WTC11 (cell line): ENCODE measurements at regions not wholly inside any gene's neighbourhood (a gene's known extent, or its start where the extent isn't known, plus 50 kb on each side); places are given as distances from the start of the nearest gene placed in this dataset.

ENCODE experiments used
- ATAC-seq: fragments of 200-7000 bp; cut with Tn5 transposase; 2 replicates; pipeline ENCODE4 v1.10.0; 2021; ENCODE audit warnings: mild to moderate bottlenecking, moderate library complexity
- CTCF ChIA-PET: fragments of 300-600 bp; sonication (Branson Sonifier 250); formaldehyde crosslinking; loops from one replicate; lab custom pipeline; 2021; ENCODE audit warnings: antibody characterized with exemption; lab: Charles Lee
- POLR2A ChIA-PET: fragments of 350-600 bp; sonication (Branson Sonifier 250); formaldehyde crosslinking; loops from one replicate; lab custom pipeline; 2021; ENCODE audit warnings: antibody characterized with exemption; lab: Charles Lee
- DNase-seq: peaks from one replicate; pipeline ENCODE4 v3.0.0; 2021; ENCODE audit warnings: low spot score
- H3K27ac Mint-ChIP-seq: 2 replicates; pipeline ENCODE4 v1.8.0; 2021; ENCODE audit warnings: mixed read lengths
- H3K27me3 Mint-ChIP-seq: 2 replicates; pipeline ENCODE4 v1.8.0; 2021; ENCODE audit warnings: low read depth, mild to moderate bottlenecking, moderate library complexity, mixed read lengths
- H3K36me3 Mint-ChIP-seq: 2 replicates; pipeline ENCODE4 v1.8.0; 2021; ENCODE audit warnings: mixed read lengths
- H3K4me1 Mint-ChIP-seq: 2 replicates; pipeline ENCODE4 v1.8.0; 2022; ENCODE audit warnings: mixed read lengths
- H3K4me3 Mint-ChIP-seq: 2 replicates; pipeline ENCODE4 v1.8.0; 2021; ENCODE audit warnings: mild to moderate bottlenecking, moderate library complexity, mixed read lengths
- H3K9me3 Mint-ChIP-seq: 2 replicates; pipeline ENCODE4 v1.8.0; 2021; ENCODE audit warnings: mixed read lengths
- ARID4B ChIP-seq: sonication (generic); formaldehyde crosslinking; IDR thresholded peaks from 2 replicates; pipeline ENCODE4 v1.8.0; 2023; ENCODE audit warnings: missing genetic modification reagents, mild to moderate bottlenecking, borderline replicate concordance
- ATF3 ChIP-seq: sonication (generic); formaldehyde crosslinking; conservative IDR thresholded peaks from 2 replicates; pipeline ENCODE4 v1.8.1; 2022; ENCODE audit warnings: mild to moderate bottlenecking, missing genetic modification reagents
- CBFB ChIP-seq: sonication (generic); formaldehyde crosslinking; IDR thresholded peaks from 2 replicates; pipeline ENCODE4 v1.8.1; 2022; ENCODE audit warnings: mild to moderate bottlenecking, low read depth, missing genetic modification reagents
- CDX4 ChIP-seq: fragments of 250-450 bp; sonication (Bioruptor Pico); IDR thresholded peaks from 2 replicates; pipeline ENCODE4 v1.9.0; 2021; ENCODE audit warnings: moderate library complexity, mild to moderate bottlenecking, inconsistent platforms, borderline replicate concordance
- ELF4 ChIP-seq: sonication (generic); formaldehyde crosslinking; IDR thresholded peaks from 2 replicates; pipeline ENCODE4 v1.8.1; 2022; ENCODE audit warnings: low read depth, mild to moderate bottlenecking, moderate library complexity, missing genetic modification reagents
- EMX1 ChIP-seq: fragments of 250-450 bp; sonication (Bioruptor Pico); IDR thresholded peaks from 2 replicates; pipeline ENCODE4 v1.8.0; 2021; ENCODE audit warnings: mild to moderate bottlenecking
- ERG ChIP-seq: fragments of 250-450 bp; sonication (Bioruptor Pico); IDR thresholded peaks from 2 replicates; pipeline ENCODE4 v1.8.0; 2021; ENCODE audit warnings: mild to moderate bottlenecking
- JUN ChIP-seq: sonication (generic); formaldehyde crosslinking; IDR thresholded peaks from 2 replicates; pipeline ENCODE4 v1.8.0; 2023; ENCODE audit warnings: mild to moderate bottlenecking, missing genetic modification reagents
- NFATC4 ChIP-seq: fragments of 250-450 bp; sonication (Bioruptor Pico); IDR thresholded peaks from 2 replicates; pipeline ENCODE4 v1.9.0; 2021; ENCODE audit warnings: mild to moderate bottlenecking
- NR1H2 ChIP-seq: sonication (generic); formaldehyde crosslinking; IDR thresholded peaks from 2 replicates; pipeline ENCODE4 v1.9.0; 2021; ENCODE audit warnings: mild to moderate bottlenecking, moderate library complexity, missing genetic modification reagents
- NR2C2 ChIP-seq: sonication (generic); formaldehyde crosslinking; IDR thresholded peaks from 2 replicates; pipeline ENCODE4 v1.8.0; 2022; ENCODE audit warnings: mild to moderate bottlenecking, missing genetic modification reagents
- NR3C1 ChIP-seq: sonication (generic); formaldehyde crosslinking; conservative IDR thresholded peaks from 2 replicates; pipeline ENCODE4 v1.8.1; 2023; ENCODE audit warnings: low read depth, mild to moderate bottlenecking, missing genetic modification reagents
- TEAD4 ChIP-seq: sonication (generic); formaldehyde crosslinking; IDR thresholded peaks from 2 replicates; pipeline ENCODE4 v1.8.0; 2022; ENCODE audit warnings: mild to moderate bottlenecking, missing genetic modification reagents
- ZNF232 ChIP-seq: sonication (generic); formaldehyde crosslinking; IDR thresholded peaks from 2 replicates; pipeline ENCODE4 v1.8.0; 2022; ENCODE audit warnings: mild to moderate bottlenecking, missing genetic modification reagents
- ZNF423 ChIP-seq: fragments of 250-450 bp; sonication (Bioruptor Pico); IDR thresholded peaks from 2 replicates; pipeline ENCODE4 v2.1.2; 2022; ENCODE audit warnings: mild to moderate bottlenecking, moderate library complexity
- TF ChIP-seq, protein P1 (sequence below): fragments of 250-450 bp; sonication (Bioruptor Pico); conservative IDR thresholded peaks from 2 replicates; pipeline ENCODE4 v1.9.0; 2021; ENCODE audit warnings: mild to moderate bottlenecking
- TF ChIP-seq, protein P2 (sequence below): sonication (generic); formaldehyde crosslinking; IDR thresholded peaks from 2 replicates; pipeline ENCODE4 v1.8.0; 2022; ENCODE audit warnings: mild to moderate bottlenecking, missing genetic modification reagents
- TF ChIP-seq, protein P3 (sequence below): sonication (generic); formaldehyde crosslinking; IDR thresholded peaks from 2 replicates; pipeline ENCODE4 v1.8.1; 2023; ENCODE audit warnings: mild to moderate bottlenecking, missing genetic modification reagents, borderline replicate concordance
- TF ChIP-seq, protein P4 (sequence below): sonication (generic); formaldehyde crosslinking; IDR thresholded peaks from 2 replicates; pipeline ENCODE4 v1.8.0; 2022; ENCODE audit warnings: mild to moderate bottlenecking, missing genetic modification reagents

GRCh38 chr3:66610562-66610909 is 109.7 kb upstream of the LRIG1 start (continued):
- TF ChIP-seq ERG (no peak), ATF3 (no peak)
- TF ChIP-seq, protein P1, sequence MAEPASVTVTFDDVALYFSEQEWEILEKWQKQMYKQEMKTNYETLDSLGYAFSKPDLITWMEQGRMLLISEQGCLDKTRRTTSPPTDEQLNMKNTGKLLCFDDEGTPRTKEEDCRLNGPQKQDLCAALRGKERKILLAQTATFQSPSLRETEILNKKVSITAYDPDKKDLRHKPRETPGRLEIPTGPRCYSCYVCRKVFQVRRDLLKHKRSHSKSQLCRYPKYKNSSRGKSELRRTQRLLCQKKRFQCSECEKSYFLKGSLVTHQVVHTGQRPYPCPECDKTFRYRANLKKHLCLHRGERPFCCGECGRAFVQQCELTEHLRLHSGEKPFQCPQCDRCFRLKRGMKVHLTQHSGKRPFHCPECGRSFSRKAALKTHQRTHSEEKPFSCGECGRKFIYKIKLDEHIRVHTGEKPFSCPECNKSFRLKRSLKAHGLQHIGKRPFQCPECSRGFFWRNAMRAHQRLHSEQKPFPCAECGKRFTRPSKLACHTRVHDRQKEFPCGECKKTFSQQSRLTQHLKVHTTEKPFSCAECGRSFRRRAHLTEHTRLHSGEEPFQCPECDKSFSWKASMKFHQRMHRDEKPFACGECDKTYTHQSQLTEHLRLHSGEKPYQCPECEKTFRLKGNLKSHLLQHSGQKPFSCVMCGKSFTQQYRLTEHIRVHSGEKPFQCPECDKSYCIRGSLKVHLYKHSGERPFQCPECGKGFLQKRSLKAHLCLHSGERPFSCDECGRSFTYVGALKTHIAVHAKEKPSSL (CRISPR knock-in tag): no peak
- TF ChIP-seq, all 79 proteins: peak for 0

DNA sequence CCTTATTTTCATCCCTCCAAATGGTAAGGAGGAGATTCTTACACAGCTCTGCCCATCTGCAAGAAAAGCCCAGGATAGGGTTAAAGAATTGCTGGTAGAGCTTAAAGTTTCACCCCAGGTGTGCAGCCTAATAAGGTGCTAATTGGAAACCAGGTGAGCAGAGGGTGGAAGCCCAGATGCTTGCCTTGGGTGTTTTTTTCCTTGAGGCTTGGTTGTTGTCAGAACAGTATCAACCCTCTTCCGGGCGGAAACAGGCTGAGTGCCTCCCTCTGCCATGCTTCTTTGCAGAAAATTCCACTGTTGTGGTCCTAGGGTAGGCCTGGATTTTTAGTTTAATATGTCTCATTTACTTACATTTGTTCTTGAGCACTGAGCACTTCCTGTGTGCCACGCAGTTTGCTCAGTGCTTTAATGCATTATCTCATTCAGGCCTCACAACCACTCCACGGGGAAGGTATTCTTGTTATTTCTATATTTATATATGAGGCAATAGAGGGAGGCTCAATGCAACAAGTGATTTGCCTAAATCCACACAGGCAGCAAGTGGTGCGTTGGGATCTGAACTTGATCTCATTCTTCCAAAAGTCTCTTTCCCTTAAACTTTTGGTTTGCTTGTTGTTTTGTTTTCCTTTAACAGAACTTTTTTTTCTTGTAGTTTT is 115.0 kb upstream of the LRIG1 start:
- no peak; the same call in none of the 2 replicates for ATAC-seq
- H3K9me3 Mint-ChIP-seq: no peaks in the 10 kb centered on the region
- H3K36me3 Mint-ChIP-seq: no peaks in the 10 kb centered on the region
- ChIA-PET CTCF (no interaction called here), POLR2A (no interaction called here)
- peaks cover 29% of the 10 kb centered on the region for H3K4me1 Mint-ChIP-seq
- no peak overlapping the region for H3K4me3 Mint-ChIP-seq
- no peaks in the 10 kb centered on the region for H3K27me3 Mint-ChIP-seq
- H3K27ac Mint-ChIP-seq: no peak overlapping the region
- DNase-seq: no peak
- TF ChIP-seq EMX1 (CRISPR knock-in tag) (no peak), NR2C2 (CRISPR knock-in tag) (no peak), NR1H2 (CRISPR knock-in tag) (no peak), ZNF423 (CRISPR knock-in tag) (no peak), ELF4 (no peak), ATF3 (no peak), NFATC4 (no peak), NR3C1 (CRISPR knock-in tag) (no peak), CDX4 (CRISPR knock-in tag) (no peak), JUN (CRISPR knock-in tag) (no peak), CBFB (CRISPR knock-in tag) (no peak), ZNF232 (CRISPR knock-in tag) (no peak), TEAD4 (CRISPR knock-in tag) (no peak), ARID4B (CRISPR knock-in tag) (no peak)
- TF ChIP-seq, protein P2, sequence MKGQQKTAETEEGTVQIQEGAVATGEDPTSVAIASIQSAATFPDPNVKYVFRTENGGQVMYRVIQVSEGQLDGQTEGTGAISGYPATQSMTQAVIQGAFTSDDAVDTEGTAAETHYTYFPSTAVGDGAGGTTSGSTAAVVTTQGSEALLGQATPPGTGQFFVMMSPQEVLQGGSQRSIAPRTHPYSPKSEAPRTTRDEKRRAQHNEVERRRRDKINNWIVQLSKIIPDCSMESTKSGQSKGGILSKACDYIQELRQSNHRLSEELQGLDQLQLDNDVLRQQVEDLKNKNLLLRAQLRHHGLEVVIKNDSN (CRISPR knock-in tag): no peak
- TF ChIP-seq, protein P1 (CRISPR knock-in tag): no peak
- TF ChIP-seq, protein P3, sequence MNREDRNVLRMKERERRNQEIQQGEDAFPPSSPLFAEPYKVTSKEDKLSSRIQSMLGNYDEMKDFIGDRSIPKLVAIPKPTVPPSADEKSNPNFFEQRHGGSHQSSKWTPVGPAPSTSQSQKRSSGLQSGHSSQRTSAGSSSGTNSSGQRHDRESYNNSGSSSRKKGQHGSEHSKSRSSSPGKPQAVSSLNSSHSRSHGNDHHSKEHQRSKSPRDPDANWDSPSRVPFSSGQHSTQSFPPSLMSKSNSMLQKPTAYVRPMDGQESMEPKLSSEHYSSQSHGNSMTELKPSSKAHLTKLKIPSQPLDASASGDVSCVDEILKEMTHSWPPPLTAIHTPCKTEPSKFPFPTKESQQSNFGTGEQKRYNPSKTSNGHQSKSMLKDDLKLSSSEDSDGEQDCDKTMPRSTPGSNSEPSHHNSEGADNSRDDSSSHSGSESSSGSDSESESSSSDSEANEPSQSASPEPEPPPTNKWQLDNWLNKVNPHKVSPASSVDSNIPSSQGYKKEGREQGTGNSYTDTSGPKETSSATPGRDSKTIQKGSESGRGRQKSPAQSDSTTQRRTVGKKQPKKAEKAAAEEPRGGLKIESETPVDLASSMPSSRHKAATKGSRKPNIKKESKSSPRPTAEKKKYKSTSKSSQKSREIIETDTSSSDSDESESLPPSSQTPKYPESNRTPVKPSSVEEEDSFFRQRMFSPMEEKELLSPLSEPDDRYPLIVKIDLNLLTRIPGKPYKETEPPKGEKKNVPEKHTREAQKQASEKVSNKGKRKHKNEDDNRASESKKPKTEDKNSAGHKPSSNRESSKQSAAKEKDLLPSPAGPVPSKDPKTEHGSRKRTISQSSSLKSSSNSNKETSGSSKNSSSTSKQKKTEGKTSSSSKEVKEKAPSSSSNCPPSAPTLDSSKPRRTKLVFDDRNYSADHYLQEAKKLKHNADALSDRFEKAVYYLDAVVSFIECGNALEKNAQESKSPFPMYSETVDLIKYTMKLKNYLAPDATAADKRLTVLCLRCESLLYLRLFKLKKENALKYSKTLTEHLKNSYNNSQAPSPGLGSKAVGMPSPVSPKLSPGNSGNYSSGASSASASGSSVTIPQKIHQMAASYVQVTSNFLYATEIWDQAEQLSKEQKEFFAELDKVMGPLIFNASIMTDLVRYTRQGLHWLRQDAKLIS (CRISPR knock-in tag): no peak
- TF ChIP-seq, protein P4, sequence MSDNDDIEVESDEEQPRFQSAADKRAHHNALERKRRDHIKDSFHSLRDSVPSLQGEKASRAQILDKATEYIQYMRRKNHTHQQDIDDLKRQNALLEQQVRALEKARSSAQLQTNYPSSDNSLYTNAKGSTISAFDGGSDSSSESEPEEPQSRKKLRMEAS (CRISPR knock-in tag): no peak
